Endothelial cell of umbilical vein (primary cell): ENCODE measurements at regions not wholly inside any gene's neighbourhood (a gene's known extent, or its start where the extent isn't known, plus 50 kb on each side); places are given as distances from the start of the nearest gene placed in this dataset.

ENCODE experiments used
- EZH2 ChIP-seq: IDR thresholded peaks from 2 replicates; pipeline ENCODE4 v1.6.1; 2012; ENCODE audit warnings: borderline replicate concordance, low read depth, mild to moderate bottlenecking, moderate library complexity, low read length, inconsistent platforms; ENCODE audit not compliant: severe bottlenecking
- GATA2 ChIP-seq: IDR thresholded peaks from 2 replicates; pipeline ENCODE4 v1.7.0; 2011; ENCODE audit warnings: low read depth, mild to moderate bottlenecking, moderate library complexity, mixed read lengths, low read length; ENCODE audit not compliant: insufficient read length, insufficient read depth
- POLR2AphosphoS5 ChIP-seq: IDR thresholded peaks from 2 replicates; pipeline ENCODE4 v1.6.1; 2012; ENCODE audit warnings: low read depth, mild to moderate bottlenecking, control low read depth, low read length, moderate library complexity; ENCODE audit not compliant: insufficient read depth
- TF ChIP-seq, protein P1 (sequence below), 2 donors: IDR thresholded peaks; 1 replicate in 1 of 2; 2 replicates in 1 of 2; pipeline ENCODE4 v1.5.1; 2011; ENCODE audit warnings: low read length in 2 of 2, mild to moderate bottlenecking in 2 of 2, moderate library complexity in 2 of 2, control low read depth in 1 of 2, inconsistent platforms in 1 of 2, low read depth in 1 of 2; ENCODE audit not compliant: insufficient read depth in 1 of 2; ENCODE audit errors: extremely low read depth in 1 of 2

DNA sequence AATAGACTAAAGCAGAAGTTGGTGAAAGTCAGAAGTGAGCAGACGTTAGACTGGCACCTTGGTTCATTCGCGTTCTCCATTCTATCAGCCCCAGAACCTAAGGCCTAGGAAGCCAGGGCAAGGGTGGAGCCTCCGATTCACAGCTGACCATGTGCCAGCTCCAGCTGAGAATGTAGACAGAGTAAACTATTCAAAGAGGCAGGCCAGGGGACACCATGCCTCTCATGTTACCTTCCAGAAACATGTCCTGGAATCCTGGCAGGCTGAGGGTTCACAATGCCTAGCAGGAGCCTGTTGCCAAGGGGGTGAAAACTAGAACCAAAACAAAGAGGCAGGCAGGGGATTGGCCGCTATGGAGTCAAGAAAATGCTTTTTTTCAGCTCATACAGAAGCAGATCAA, 224.4 kb upstream of the POU2AF2 start:
- TF ChIP-seq, protein P1, sequence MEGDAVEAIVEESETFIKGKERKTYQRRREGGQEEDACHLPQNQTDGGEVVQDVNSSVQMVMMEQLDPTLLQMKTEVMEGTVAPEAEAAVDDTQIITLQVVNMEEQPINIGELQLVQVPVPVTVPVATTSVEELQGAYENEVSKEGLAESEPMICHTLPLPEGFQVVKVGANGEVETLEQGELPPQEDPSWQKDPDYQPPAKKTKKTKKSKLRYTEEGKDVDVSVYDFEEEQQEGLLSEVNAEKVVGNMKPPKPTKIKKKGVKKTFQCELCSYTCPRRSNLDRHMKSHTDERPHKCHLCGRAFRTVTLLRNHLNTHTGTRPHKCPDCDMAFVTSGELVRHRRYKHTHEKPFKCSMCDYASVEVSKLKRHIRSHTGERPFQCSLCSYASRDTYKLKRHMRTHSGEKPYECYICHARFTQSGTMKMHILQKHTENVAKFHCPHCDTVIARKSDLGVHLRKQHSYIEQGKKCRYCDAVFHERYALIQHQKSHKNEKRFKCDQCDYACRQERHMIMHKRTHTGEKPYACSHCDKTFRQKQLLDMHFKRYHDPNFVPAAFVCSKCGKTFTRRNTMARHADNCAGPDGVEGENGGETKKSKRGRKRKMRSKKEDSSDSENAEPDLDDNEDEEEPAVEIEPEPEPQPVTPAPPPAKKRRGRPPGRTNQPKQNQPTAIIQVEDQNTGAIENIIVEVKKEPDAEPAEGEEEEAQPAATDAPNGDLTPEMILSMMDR (IDR thresholded peaks at IDR 0.05; ENCODE audit: extremely low read depth in 1 of 2, insufficient read depth in 1 of 2, low read depth in 1 of 2, low read length in 2 of 2): no peak
- TF ChIP-seq GATA2 (no peak), EZH2 (no peak), POLR2AphosphoS5 (no peak)
